Prostate gland (tissue), 2 donors: ENCODE measurements at regions not wholly inside any gene's neighbourhood (a gene's known extent, or its start where the extent isn't known, plus 50 kb on each side); places are given as distances from the start of the nearest gene placed in this dataset.

Experiments used
- DNase-seq: peaks from one replicate; pipeline ENCODE4 v3.0.0-alpha.2; 2019; ENCODE audit warnings: low spot score
- H3K27ac ChIP-seq, 2 donors: fragments of 200-600 bp; sonication (generic); 2 replicates each; pipeline ENCODE4 v1.5.1; 2017 to 2019
- H3K27me3 ChIP-seq: fragments of 200-600 bp; sonication (generic); replicated peaks from 2 replicates; pipeline ENCODE4 v1.5.1; 2019; ENCODE audit not compliant: insufficient read depth
- H3K36me3 ChIP-seq, 2 donors: fragments of 200-600 bp; sonication (generic); 1 replicate in 1 of 2; 2 replicates in 1 of 2; pipeline versions ENCODE4 v1.5.1 to v1.8.1; 2017 to 2019
- H3K4me1 ChIP-seq: fragments of 200-600 bp; sonication (generic); replicated peaks from 2 replicates; pipeline ENCODE4 v1.5.1; 2019
- H3K4me3 ChIP-seq, 2 donors: fragments of 200-600 bp; sonication (generic); 2 replicates each; pipeline ENCODE4 v1.5.1; 2017 to 2019
- H3K9me3 ChIP-seq: fragments of 200-600 bp; sonication (generic); 2 replicates; pipeline ENCODE4 v1.5.1; 2017
- CTCF ChIP-seq, 4 experiments: fragments of 200-600 bp in 2 of 4; fragments of 450-650 bp in 2 of 4; sonication (generic) in 2 of 4; IDR thresholded peaks; 1 replicate in 3 of 4; 2 replicates in 1 of 4; pipeline ENCODE4 v1.5.1; 2016 to 2019; ENCODE audit warnings: antibody characterized with exemption in 4 of 4, mild to moderate bottlenecking in 2 of 4, moderate library complexity in 2 of 4
- POLR2A ChIP-seq: fragments of 450-650 bp; IDR thresholded peaks from one replicate; pipeline ENCODE4 v1.6.1; 2016; ENCODE audit warnings: antibody characterized with exemption, mild to moderate bottlenecking
- POLR2AphosphoS5 ChIP-seq: sonication (generic); formaldehyde crosslinking; IDR thresholded peaks from one replicate; pipeline ENCODE4 v1.6.1; 2017; ENCODE audit warnings: antibody characterized with exemption
- WGBS: methylation state at CpG from one replicate; pipeline ENCODE4 v1.1.5; 2018; 5-methylcytosine and 5-hydroxymethylcytosine counted together
- intact Hi-C: fragments of 100-400 bp; cut with DNase I; formaldehyde crosslinking; loops from one replicate; pipeline ENCODE4 v1.14.2; 2022

GRCh38 chr2:4588606-4589005 lies 885.2 kb downstream of the DCDC2C start:
- 86% methylated on average over 2 of the region's 2 CpGs for WGBS
- Histone ChIP-seq H3K27me3 (no peaks in the 10 kb centered on the region), H3K4me1 (no peaks in the 10 kb centered on the region), H3K36me3 (no peaks in the 10 kb centered on the region), H3K4me3 (no peak overlapping the region), H3K27ac (no peak overlapping the region), H3K9me3 (no peaks in the 10 kb centered on the region)
- DNase-seq, result no peak
- TF ChIP-seq CTCF (IDR thresholded peaks at IDR 0.05) (no peak), POLR2AphosphoS5 (no peak), POLR2A (no peak)
- intact Hi-C loops, result no loop called here

- WGBS, result 82% methylated on average over 7 of the region's 7 CpGs
- no peak for DNase-seq
- intact Hi-C loops, result no loop called here
- H3K9me3 ChIP-seq, result no peaks in the 10 kb centered on the region
- H3K4me3 ChIP-seq, result no peak overlapping the region
- no peaks in the 10 kb centered on the region for H3K36me3 ChIP-seq
- H3K27me3 ChIP-seq, result no peaks in the 10 kb centered on the region
- no peaks in the 10 kb centered on the region for H3K4me1 ChIP-seq
- H3K27ac ChIP-seq, result no peak overlapping the region
- TF ChIP-seq POLR2AphosphoS5 (no peak), POLR2A (no peak)
Observed at GRCh38 chr2:4591261-4591660, 887.9 kb downstream of the DCDC2C start.

- no peak for DNase-seq
- no peaks in the 10 kb centered on the region for H3K27me3 ChIP-seq
- TF ChIP-seq POLR2AphosphoS5 (no peak), POLR2A (no peak), CTCF (IDR thresholded peaks at IDR 0.05) (no peak)
- intact Hi-C loops, result no loop called here
- H3K4me1 ChIP-seq, result no peaks in the 10 kb centered on the region
- no peak overlapping the region for H3K27ac ChIP-seq
- WGBS, result 81% methylated on average over 3 of the region's 3 CpGs
- H3K36me3 ChIP-seq, result no peaks in the 10 kb centered on the region
- no peak overlapping the region for H3K4me3 ChIP-seq
- H3K9me3 ChIP-seq, result no peaks in the 10 kb centered on the region
Observed at GRCh38 chr2:4597400-4597799, 894.0 kb downstream of the DCDC2C start.

- Histone ChIP-seq H3K27ac (no peak overlapping the region), H3K4me1 (no peaks in the 10 kb centered on the region), H3K27me3 (no peaks in the 10 kb centered on the region), H3K36me3 (no peaks in the 10 kb centered on the region), H3K4me3 (no peak overlapping the region), H3K9me3 (no peaks in the 10 kb centered on the region)
- no peak for DNase-seq
- whole genome bisulfite sequencing, result 84% methylated on average over 1 of the region's 1 CpG
- intact Hi-C loops, result no loop called here
- TF ChIP-seq POLR2A (no peak), CTCF (IDR thresholded peaks at IDR 0.05) (no peak), POLR2AphosphoS5 (no peak)
Observed at GRCh38 chr2:4604767-4605166, 901.4 kb downstream of the DCDC2C start.

- intact Hi-C loops, result no loop called here
- TF ChIP-seq POLR2A (no peak), POLR2AphosphoS5 (no peak), CTCF (IDR thresholded peaks at IDR 0.05) (no peak)
- Histone ChIP-seq H3K4me3 (no peak overlapping the region), H3K9me3 (no peaks in the 10 kb centered on the region), H3K36me3 (no peaks in the 10 kb centered on the region), H3K27ac (no peak overlapping the region), H3K27me3 (no peaks in the 10 kb centered on the region), H3K4me1 (no peaks in the 10 kb centered on the region)
- no peak for DNase-seq
- WGBS, result 67% methylated on average over 3 of the region's 3 CpGs
Observed at GRCh38 chr2:4618141-4618540, 914.8 kb downstream of the DCDC2C start.
